Muscle of leg (tissue), 3 donors: ENCODE measurements at regions not wholly inside any gene's neighbourhood (a gene's known extent, or its start where the extent isn't known, plus 50 kb on each side); places are given as distances from the start of the nearest gene placed in this dataset.
"Not testable (repeated sequence)": the region's sequence is repeated elsewhere in the genome, so short reads cannot be mapped to it uniquely, and the experiment has no call there.

Experiments
- DNase-seq: peaks from one replicate; pipeline ENCODE4 v3.0.0; 2013
- H3K27ac ChIP-seq: one replicate; pipeline ENCODE4 v1.5.1; 2013; ENCODE audit warnings: mild to moderate bottlenecking, low read length, control low read depth
- H3K27me3 ChIP-seq: one replicate; pipeline ENCODE4 v1.6.1; 2013; ENCODE audit warnings: low read length; ENCODE audit not compliant: control insufficient read depth, insufficient read depth
- H3K36me3 ChIP-seq: one replicate; pipeline ENCODE4 v1.6.1; 2013; ENCODE audit warnings: low read length; ENCODE audit not compliant: control insufficient read depth, insufficient read depth
- H3K4me1 ChIP-seq: one replicate; pipeline ENCODE4 v1.6.1; 2013; ENCODE audit warnings: low read length; ENCODE audit not compliant: control insufficient read depth, insufficient read depth
- H3K4me3 ChIP-seq: one replicate; pipeline ENCODE4 v1.5.1; 2013; ENCODE audit warnings: low read length, control low read depth
- H3K9me3 ChIP-seq: replicated peaks from 2 replicates; pipeline ENCODE4 v1.6.1; 2013; ENCODE audit warnings: low read depth, low read length; ENCODE audit not compliant: control insufficient read depth
- WGBS: methylation state at CpG from one replicate; pipeline ENCODE4 v1.1.5; 2013; ENCODE audit warnings: missing lambda C conversion rate; ENCODE audit not compliant: insufficient coverage; 5-methylcytosine and 5-hydroxymethylcytosine counted together

- H3K36me3 ChIP-seq, result no peaks in the 10 kb centered on the region
- WGBS, result no CpG with 5 or more reads among the region's 4 CpGs
- H3K27me3 ChIP-seq, result no peaks in the 10 kb centered on the region
- DNase-seq, result no peak
- H3K27ac ChIP-seq, result no peak overlapping the region
- no peak overlapping the region for H3K4me3 ChIP-seq
- H3K9me3 ChIP-seq, result no peaks in the 10 kb centered on the region
- no peaks in the 10 kb centered on the region for H3K4me1 ChIP-seq
These were observed 204.0 kb upstream of the MOCS1 start for GRCh38 chr6:40138273-40138720.

GRCh38 chr6:40135491-40136072 lies 201.3 kb upstream of the MOCS1 start:
- WGBS, result no CpG with 5 or more reads among the region's 6 CpGs
- no peaks in the 10 kb centered on the region for H3K27me3 ChIP-seq
- H3K9me3 ChIP-seq, result no peaks in the 10 kb centered on the region
- H3K36me3 ChIP-seq, result no peaks in the 10 kb centered on the region
- no peak for DNase-seq
- no peak overlapping the region for H3K4me3 ChIP-seq
- no peak overlapping the region for H3K27ac ChIP-seq
- H3K4me1 ChIP-seq, result no peaks in the 10 kb centered on the region

- not testable (repeated sequence) for H3K9me3 ChIP-seq, H3K4me1 ChIP-seq, H3K27ac ChIP-seq, H3K36me3 ChIP-seq, H3K4me3 ChIP-seq, DNase-seq, H3K27me3 ChIP-seq
- WGBS, result 96% methylated on average over 16 of the region's 20 CpGs
These were observed 199.7 kb upstream of the MOCS1 start for GRCh38 chr6:40133981-40134380.

DNA sequence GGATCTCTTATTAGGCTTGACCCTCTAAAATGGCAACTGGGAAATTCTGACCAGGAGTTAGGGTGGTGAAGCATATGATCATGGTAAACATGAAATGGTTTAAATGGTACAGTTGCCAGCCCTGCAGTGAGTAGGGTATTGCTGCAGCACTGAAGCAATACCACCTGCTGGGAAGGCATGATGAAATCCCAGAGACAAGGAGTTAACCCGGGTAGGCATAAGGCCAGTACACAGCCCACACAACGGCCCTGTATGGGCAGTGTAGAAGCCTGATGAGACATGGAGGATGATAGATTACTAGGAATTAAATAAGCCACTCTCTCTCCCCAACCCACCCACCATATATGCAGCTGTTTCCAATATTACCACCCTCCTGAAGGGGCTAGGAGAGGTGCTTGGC lies 197.4 kb upstream of the MOCS1 start:
- no peaks in the 10 kb centered on the region for H3K36me3 ChIP-seq
- H3K4me1 ChIP-seq, result no peaks in the 10 kb centered on the region
- H3K27me3 ChIP-seq, result peaks cover 4% of the 10 kb centered on the region
- no peak overlapping the region for H3K4me3 ChIP-seq
- WGBS, result no CpG with 5 or more reads among the region's 2 CpGs
- no peak overlapping the region for H3K27ac ChIP-seq
- no peak for DNase-seq
- no peaks in the 10 kb centered on the region for H3K9me3 ChIP-seq

DNA sequence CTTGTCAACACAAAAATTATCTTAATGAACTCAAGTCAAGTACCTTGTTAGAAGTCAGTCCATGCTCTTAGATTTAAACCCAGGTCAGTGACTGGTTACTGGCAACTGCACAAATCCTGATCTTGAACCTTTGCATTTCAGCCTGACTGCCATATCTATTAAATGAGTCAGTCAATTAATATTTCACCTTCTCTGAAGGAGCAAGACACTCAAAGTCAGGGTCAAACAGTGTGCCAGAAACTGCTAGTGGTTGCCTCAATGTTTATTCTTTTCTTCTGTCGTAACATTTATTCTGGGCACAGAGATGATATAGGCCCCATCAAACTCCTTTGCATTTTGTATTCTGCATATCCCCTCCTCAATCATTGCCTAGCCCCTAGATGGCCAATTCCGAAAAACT lies 193.9 kb upstream of the MOCS1 start:
- Histone ChIP-seq H3K36me3 (no peaks in the 10 kb centered on the region), H3K9me3 (no peaks in the 10 kb centered on the region), H3K4me3 (no peak overlapping the region), H3K27me3 (peaks cover 4% of the 10 kb centered on the region), H3K4me1 (no peaks in the 10 kb centered on the region), H3K27ac (no peak overlapping the region)
- 100% methylated on average over 1 of the region's 2 CpGs for WGBS
- no peak for DNase-seq

DNA sequence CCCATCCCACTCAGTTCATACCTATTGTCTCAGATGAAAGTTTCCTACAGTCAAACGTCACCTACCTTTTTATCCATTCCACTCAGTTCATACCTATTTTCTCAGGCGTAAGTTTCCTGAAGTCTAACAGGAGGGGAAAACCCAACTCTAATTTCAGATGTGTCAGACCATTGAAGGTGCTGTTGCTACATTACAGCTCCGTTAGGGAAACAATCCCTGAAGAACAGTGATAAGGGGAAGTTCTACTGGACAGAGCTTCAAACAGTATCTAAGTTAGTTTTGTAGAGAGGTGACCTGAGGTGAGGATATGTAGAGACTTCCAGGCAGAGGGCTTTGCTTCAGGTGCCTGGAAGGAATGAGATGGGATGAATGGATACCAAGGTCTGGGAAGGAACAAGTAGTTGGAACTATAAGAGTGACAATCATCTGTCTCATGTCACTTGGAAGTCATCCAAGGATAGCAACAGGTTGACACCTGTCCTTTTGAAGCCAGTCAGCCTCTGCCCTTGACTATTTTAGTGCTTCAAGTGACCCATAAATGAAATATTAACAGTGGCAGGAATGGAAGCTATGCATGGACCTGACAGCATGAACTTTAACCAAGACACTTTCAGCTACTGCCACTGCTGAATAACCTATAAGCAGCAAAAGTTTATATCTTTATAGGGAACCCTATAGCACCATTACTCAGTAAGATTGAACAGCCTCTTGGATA lies 191.6 kb upstream of the MOCS1 start:
- DNase-seq, result no peak
- WGBS, result 67% methylated on average over 1 of the region's 3 CpGs
- H3K9me3 ChIP-seq, result no peaks in the 10 kb centered on the region
- no peak overlapping the region for H3K27ac ChIP-seq
- H3K4me1 ChIP-seq, result no peaks in the 10 kb centered on the region
- no peak overlapping the region for H3K4me3 ChIP-seq
- H3K27me3 ChIP-seq, result peaks cover 4% of the 10 kb centered on the region
- H3K36me3 ChIP-seq, result no peaks in the 10 kb centered on the region

GRCh38 chr6:40124924-40125323 lies 190.7 kb upstream of the MOCS1 start:
- Histone ChIP-seq H3K36me3 (no peaks in the 10 kb centered on the region), H3K27me3 (peaks cover 2% of the 10 kb centered on the region), H3K9me3 (no peaks in the 10 kb centered on the region), H3K27ac (no peak overlapping the region), H3K4me3 (no peak overlapping the region), H3K4me1 (no peaks in the 10 kb centered on the region)
- no peak for DNase-seq
- 100% methylated on average over 1 of the region's 4 CpGs for WGBS

DNA sequence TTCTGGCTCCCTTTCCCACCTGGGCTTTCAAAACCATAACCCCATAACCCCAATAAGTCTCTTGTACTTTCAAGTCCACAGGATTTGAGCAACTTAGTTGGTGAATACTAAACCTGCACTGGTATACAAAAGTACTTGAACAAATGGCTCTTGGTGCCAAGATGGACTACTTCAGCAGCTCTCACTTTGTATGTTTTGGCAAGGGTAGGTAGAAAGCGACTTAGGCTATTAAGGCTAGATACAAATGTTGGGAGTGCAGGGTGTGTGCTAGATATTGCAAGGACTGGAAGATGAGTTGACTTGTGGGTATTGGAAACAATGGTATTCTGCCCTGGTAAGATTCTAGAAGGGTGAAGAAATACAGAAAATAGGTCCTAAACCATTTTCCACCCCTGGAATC lies 182.6 kb upstream of the MOCS1 start:
- no peak for DNase-seq
- H3K4me3 ChIP-seq, result no peak overlapping the region
- H3K4me1 ChIP-seq, result no peaks in the 10 kb centered on the region
- no peaks in the 10 kb centered on the region for H3K9me3 ChIP-seq
- WGBS, result 0% methylated on average over 1 of the region's 1 CpG
- H3K27me3 ChIP-seq, result peaks cover 3% of the 10 kb centered on the region
- H3K36me3 ChIP-seq, result no peaks in the 10 kb centered on the region
- H3K27ac ChIP-seq, result no peak overlapping the region

- no peaks in the 10 kb centered on the region for H3K4me1 ChIP-seq
- no peak overlapping the region for H3K27ac ChIP-seq
- H3K4me3 ChIP-seq, result no peak overlapping the region
- H3K36me3 ChIP-seq, result no peaks in the 10 kb centered on the region
- H3K27me3 ChIP-seq, result peaks cover 3% of the 10 kb centered on the region
- peak; percentile 1 for DNase-seq
- no peaks in the 10 kb centered on the region for H3K9me3 ChIP-seq
- 44% methylated on average over 4 of the region's 4 CpGs for WGBS
These were observed 178.1 kb upstream of the MOCS1 start for GRCh38 chr6:40112350-40112749.

DNA sequence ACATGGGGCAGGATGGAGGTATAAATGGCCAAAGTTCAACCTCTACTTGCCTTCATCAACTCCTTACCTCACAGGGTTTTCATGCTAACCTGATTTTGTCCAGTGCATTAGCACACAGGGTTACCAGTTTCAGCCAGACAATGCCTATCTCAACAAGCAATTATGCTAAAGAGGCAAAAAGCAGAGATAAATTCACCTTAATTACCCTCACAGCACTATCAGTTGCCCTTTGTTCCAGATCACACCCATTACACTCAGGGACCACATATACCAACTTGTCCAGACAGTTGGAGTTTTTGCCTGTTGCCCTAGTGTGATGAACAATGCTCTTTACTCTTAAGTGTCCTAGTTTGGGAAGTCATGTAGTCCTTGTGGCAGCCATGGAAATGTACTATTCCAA lies 174.5 kb upstream of the MOCS1 start:
- H3K4me1 ChIP-seq, result no peaks in the 10 kb centered on the region
- H3K9me3 ChIP-seq, result no peaks in the 10 kb centered on the region

GRCh38 chr6:40106840-40107239 lies 172.6 kb upstream of the MOCS1 start:
- no CpG with 5 or more reads among the region's 2 CpGs for WGBS
- H3K27ac ChIP-seq, result no peak overlapping the region
- no peaks in the 10 kb centered on the region for H3K4me1 ChIP-seq
- DNase-seq, result no peak
- no peaks in the 10 kb centered on the region for H3K9me3 ChIP-seq
- no peak overlapping the region for H3K4me3 ChIP-seq
- no peaks in the 10 kb centered on the region for H3K27me3 ChIP-seq
- H3K36me3 ChIP-seq, result no peaks in the 10 kb centered on the region

More for the DNA sequence above, 174.5 kb upstream of the MOCS1 start:
- Histone ChIP-seq H3K4me3 (no peak overlapping the region), H3K27ac (no peak overlapping the region), H3K36me3 (no peaks in the 10 kb centered on the region), H3K27me3 (peaks cover 3% of the 10 kb centered on the region)
- no peak for DNase-seq
